ENCODE measurements at regions not wholly inside any gene's neighbourhood (a gene's known extent, or its start where the extent isn't known, plus 50 kb on each side); places are given as distances from the start of the nearest gene placed in this dataset.

GRCh38 chr11:26867286-26867685 lies 126.6 kb upstream of the FIBIN start:
- TF ChIP-seq ZNF274 (IDR thresholded peaks at IDR 0.05; ENCODE audit: low read depth, low read length) = no peak
- TF ChIP-seq SUZ12 (IDR thresholded peaks at IDR 0.05; ENCODE audit: extremely low read depth, insufficient read depth, insufficient read length) = no peak

All from NT2/D1 (cell line).